ENCODE measurements at regions not wholly inside any gene's neighbourhood (a gene's known extent, or its start where the extent isn't known, plus 50 kb on each side); places are given as distances from the start of the nearest gene placed in this dataset.

GRCh38 chr15:91620229-91620628 lies 233.3 kb upstream of the SLCO3A1 start:
- Histone ChIP-seq H3K27me3 (ENCODE audit: control insufficient read depth in 1 of 2, insufficient read depth in 2 of 2, low read length in 2 of 2) (peaks cover 0 to 4% of the 10 kb centered on the region in 2 donors), H3K27ac (ENCODE audit: low read depth, low read length) (no peak overlapping the region), H3K4me3 (ENCODE audit: low read depth in 1 of 2, low read length in 2 of 2) (no peak overlapping the region), H3K4me1 (ENCODE audit: control insufficient read depth in 1 of 2, insufficient read depth in 2 of 2, low read length in 2 of 2) (no peaks in the 10 kb centered on the region), H3K9me3 (ENCODE audit: control insufficient read depth in 1 of 2, low read length in 2 of 2) (no peaks in the 10 kb centered on the region), H3K9ac (ENCODE audit: low read depth in 1 of 2, low read length in 2 of 2) (no peak overlapping the region), H3K36me3 (ENCODE audit: control insufficient read depth in 1 of 2, insufficient read depth in 2 of 2, low read length in 2 of 2) (no peaks in the 10 kb centered on the region)

GRCh38 chr15:91622235-91622634 lies 231.3 kb upstream of the SLCO3A1 start:
- Histone ChIP-seq H3K36me3 (ENCODE audit: control insufficient read depth in 1 of 2, insufficient read depth in 2 of 2, low read length in 2 of 2) (no peaks in the 10 kb centered on the region), H3K4me1 (ENCODE audit: control insufficient read depth in 1 of 2, insufficient read depth in 2 of 2, low read length in 2 of 2) (no peaks in the 10 kb centered on the region), H3K27me3 (ENCODE audit: control insufficient read depth in 1 of 2, insufficient read depth in 2 of 2, low read length in 2 of 2) (peaks cover 0 to 4% of the 10 kb centered on the region in 2 donors), H3K4me3 (ENCODE audit: low read depth in 1 of 2, low read length in 2 of 2) (no peak overlapping the region), H3K9ac (ENCODE audit: low read depth in 1 of 2, low read length in 2 of 2) (no peak overlapping the region), H3K9me3 (ENCODE audit: control insufficient read depth in 1 of 2, low read length in 2 of 2) (no peaks in the 10 kb centered on the region), H3K27ac (ENCODE audit: low read depth, low read length) (no peak overlapping the region)

GRCh38 chr15:91622711-91623342 lies 230.7 kb upstream of the SLCO3A1 start:
- Histone ChIP-seq H3K4me1 (ENCODE audit: control insufficient read depth in 1 of 2, insufficient read depth in 2 of 2, low read length in 2 of 2) (no peaks in the 10 kb centered on the region), H3K27me3 (ENCODE audit: control insufficient read depth in 1 of 2, insufficient read depth in 2 of 2, low read length in 2 of 2) (peaks cover 0 to 4% of the 10 kb centered on the region in 2 donors), H3K36me3 (ENCODE audit: control insufficient read depth in 1 of 2, insufficient read depth in 2 of 2, low read length in 2 of 2) (no peaks in the 10 kb centered on the region), H3K4me3 (ENCODE audit: low read depth in 1 of 2, low read length in 2 of 2) (no peak overlapping the region), H3K9ac (ENCODE audit: low read depth in 1 of 2, low read length in 2 of 2) (no peak overlapping the region), H3K9me3 (ENCODE audit: control insufficient read depth in 1 of 2, low read length in 2 of 2) (no peaks in the 10 kb centered on the region), H3K27ac (ENCODE audit: low read depth, low read length) (no peak overlapping the region)

- H3K9me3 ChIP-seq (ENCODE audit: control insufficient read depth in 1 of 2, low read length in 2 of 2) = no peaks in the 10 kb centered on the region
- H3K9ac ChIP-seq (ENCODE audit: low read depth in 1 of 2, low read length in 2 of 2) = no peak overlapping the region
- no peak overlapping the region for H3K4me3 ChIP-seq (ENCODE audit: low read depth in 1 of 2, low read length in 2 of 2)
- H3K36me3 ChIP-seq (ENCODE audit: control insufficient read depth in 1 of 2, insufficient read depth in 2 of 2, low read length in 2 of 2) = no peaks in the 10 kb centered on the region
- H3K27me3 ChIP-seq (ENCODE audit: control insufficient read depth in 1 of 2, insufficient read depth in 2 of 2, low read length in 2 of 2) = peaks cover 0 to 2% of the 10 kb centered on the region in 2 donors
- H3K27ac ChIP-seq (ENCODE audit: low read depth, low read length) = no peak overlapping the region
- H3K4me1 ChIP-seq (ENCODE audit: control insufficient read depth in 1 of 2, insufficient read depth in 2 of 2, low read length in 2 of 2) = no peaks in the 10 kb centered on the region
These were observed 229.0 kb upstream of the SLCO3A1 start for GRCh38 chr15:91624353-91624968.

GRCh38 chr15:91625506-91625905 lies 228.0 kb upstream of the SLCO3A1 start:
- Histone ChIP-seq H3K9me3 (ENCODE audit: control insufficient read depth in 1 of 2, low read length in 2 of 2) (no peaks in the 10 kb centered on the region), H3K27ac (ENCODE audit: low read depth, low read length) (no peak overlapping the region), H3K27me3 (ENCODE audit: control insufficient read depth in 1 of 2, insufficient read depth in 2 of 2, low read length in 2 of 2) (no peaks in the 10 kb centered on the region), H3K9ac (ENCODE audit: low read depth in 1 of 2, low read length in 2 of 2) (no peak overlapping the region), H3K4me1 (ENCODE audit: control insufficient read depth in 1 of 2, insufficient read depth in 2 of 2, low read length in 2 of 2) (no peaks in the 10 kb centered on the region), H3K4me3 (ENCODE audit: low read depth in 1 of 2, low read length in 2 of 2) (no peak overlapping the region), H3K36me3 (ENCODE audit: control insufficient read depth in 1 of 2, insufficient read depth in 2 of 2, low read length in 2 of 2) (no peaks in the 10 kb centered on the region)

GRCh38 chr15:91627473-91628278 lies 225.8 kb upstream of the SLCO3A1 start:
- H3K4me1 ChIP-seq (ENCODE audit: control insufficient read depth in 1 of 2, insufficient read depth in 2 of 2, low read length in 2 of 2) = no peaks in the 10 kb centered on the region
- no peak overlapping the region for H3K4me3 ChIP-seq (ENCODE audit: low read depth in 1 of 2, low read length in 2 of 2)
- no peaks in the 10 kb centered on the region for H3K27me3 ChIP-seq (ENCODE audit: control insufficient read depth in 1 of 2, insufficient read depth in 2 of 2, low read length in 2 of 2)
- no peak overlapping the region for H3K27ac ChIP-seq (ENCODE audit: low read depth, low read length)
- no peaks in the 10 kb centered on the region for H3K36me3 ChIP-seq (ENCODE audit: control insufficient read depth in 1 of 2, insufficient read depth in 2 of 2, low read length in 2 of 2)
- H3K9ac ChIP-seq (ENCODE audit: low read depth in 1 of 2, low read length in 2 of 2) = no peak overlapping the region
- H3K9me3 ChIP-seq (ENCODE audit: control insufficient read depth in 1 of 2, low read length in 2 of 2) = no peaks in the 10 kb centered on the region

GRCh38 chr15:91630090-91630489 lies 223.4 kb upstream of the SLCO3A1 start:
- no peak overlapping the region for H3K9ac ChIP-seq (ENCODE audit: low read depth in 1 of 2, low read length in 2 of 2)
- no peaks in the 10 kb centered on the region for H3K9me3 ChIP-seq (ENCODE audit: control insufficient read depth in 1 of 2, low read length in 2 of 2)
- H3K4me1 ChIP-seq (ENCODE audit: control insufficient read depth in 1 of 2, insufficient read depth in 2 of 2, low read length in 2 of 2) = no peaks in the 10 kb centered on the region
- no peak overlapping the region for H3K27ac ChIP-seq (ENCODE audit: low read depth, low read length)
- H3K27me3 ChIP-seq (ENCODE audit: control insufficient read depth in 1 of 2, insufficient read depth in 2 of 2, low read length in 2 of 2) = no peaks in the 10 kb centered on the region
- H3K36me3 ChIP-seq (ENCODE audit: control insufficient read depth in 1 of 2, insufficient read depth in 2 of 2, low read length in 2 of 2) = no peaks in the 10 kb centered on the region
- H3K4me3 ChIP-seq (ENCODE audit: low read depth in 1 of 2, low read length in 2 of 2) = no peak overlapping the region

- Histone ChIP-seq H3K9me3 (ENCODE audit: control insufficient read depth in 1 of 2, low read length in 2 of 2) (no peaks in the 10 kb centered on the region), H3K4me3 (ENCODE audit: low read depth in 1 of 2, low read length in 2 of 2) (no peak overlapping the region), H3K36me3 (ENCODE audit: control insufficient read depth in 1 of 2, insufficient read depth in 2 of 2, low read length in 2 of 2) (no peaks in the 10 kb centered on the region), H3K4me1 (ENCODE audit: control insufficient read depth in 1 of 2, insufficient read depth in 2 of 2, low read length in 2 of 2) (no peaks in the 10 kb centered on the region), H3K27me3 (ENCODE audit: control insufficient read depth in 1 of 2, insufficient read depth in 2 of 2, low read length in 2 of 2) (no peaks in the 10 kb centered on the region), H3K27ac (ENCODE audit: low read depth, low read length) (no peak overlapping the region), H3K9ac (ENCODE audit: low read depth in 1 of 2, low read length in 2 of 2) (no peak overlapping the region)
These were observed 221.3 kb upstream of the SLCO3A1 start for GRCh38 chr15:91632176-91632575.

- Histone ChIP-seq H3K36me3 (ENCODE audit: control insufficient read depth in 1 of 2, insufficient read depth in 2 of 2, low read length in 2 of 2) (no peaks in the 10 kb centered on the region), H3K4me1 (ENCODE audit: control insufficient read depth in 1 of 2, insufficient read depth in 2 of 2, low read length in 2 of 2) (no peaks in the 10 kb centered on the region), H3K4me3 (ENCODE audit: low read depth in 1 of 2, low read length in 2 of 2) (no peak overlapping the region)
These were observed 220.5 kb upstream of the SLCO3A1 start for GRCh38 chr15:91632981-91633380.

GRCh38 chr15:91634179-91634578 lies 219.3 kb upstream of the SLCO3A1 start:
- Histone ChIP-seq H3K9ac (ENCODE audit: low read depth in 1 of 2, low read length in 2 of 2) (no peak overlapping the region), H3K4me3 (ENCODE audit: low read depth in 1 of 2, low read length in 2 of 2) (no peak overlapping the region), H3K27ac (ENCODE audit: low read depth, low read length) (no peak overlapping the region), H3K36me3 (ENCODE audit: control insufficient read depth in 1 of 2, insufficient read depth in 2 of 2, low read length in 2 of 2) (no peaks in the 10 kb centered on the region), H3K9me3 (ENCODE audit: control insufficient read depth in 1 of 2, low read length in 2 of 2) (no peaks in the 10 kb centered on the region), H3K4me1 (ENCODE audit: control insufficient read depth in 1 of 2, insufficient read depth in 2 of 2, low read length in 2 of 2) (no peaks in the 10 kb centered on the region), H3K27me3 (ENCODE audit: control insufficient read depth in 1 of 2, insufficient read depth in 2 of 2, low read length in 2 of 2) (no peaks in the 10 kb centered on the region)

More at GRCh38 chr15:91632981-91633380, 220.5 kb upstream of the SLCO3A1 start:
- Histone ChIP-seq H3K9me3 (ENCODE audit: control insufficient read depth in 1 of 2, low read length in 2 of 2) (no peaks in the 10 kb centered on the region), H3K27ac (ENCODE audit: low read depth, low read length) (no peak overlapping the region), H3K9ac (ENCODE audit: low read depth in 1 of 2, low read length in 2 of 2) (no peak overlapping the region), H3K27me3 (ENCODE audit: control insufficient read depth in 1 of 2, insufficient read depth in 2 of 2, low read length in 2 of 2) (no peaks in the 10 kb centered on the region)

Data from duodenal mucosa (tissue), 2 donors.